HG02970 (cell line): ENCODE measurements at regions not wholly inside any gene's neighbourhood (a gene's known extent, or its start where the extent isn't known, plus 50 kb on each side); places are given as distances from the start of the nearest gene placed in this dataset.
"Not testable (repeated sequence)": the region's sequence is repeated elsewhere in the genome, so short reads cannot be mapped to it uniquely, and the experiment has no call there.

ENCODE experiments used
- ATAC-seq: cut with Tn5 transposase; IDR thresholded peaks from one replicate; pipeline ENCODE4 v1.9.1; 2021; ENCODE audit warnings: mild to moderate bottlenecking, moderate library complexity, moderate number of reproducible peaks; ENCODE audit not compliant: unreplicated experiment, low FRiP score

DNA sequence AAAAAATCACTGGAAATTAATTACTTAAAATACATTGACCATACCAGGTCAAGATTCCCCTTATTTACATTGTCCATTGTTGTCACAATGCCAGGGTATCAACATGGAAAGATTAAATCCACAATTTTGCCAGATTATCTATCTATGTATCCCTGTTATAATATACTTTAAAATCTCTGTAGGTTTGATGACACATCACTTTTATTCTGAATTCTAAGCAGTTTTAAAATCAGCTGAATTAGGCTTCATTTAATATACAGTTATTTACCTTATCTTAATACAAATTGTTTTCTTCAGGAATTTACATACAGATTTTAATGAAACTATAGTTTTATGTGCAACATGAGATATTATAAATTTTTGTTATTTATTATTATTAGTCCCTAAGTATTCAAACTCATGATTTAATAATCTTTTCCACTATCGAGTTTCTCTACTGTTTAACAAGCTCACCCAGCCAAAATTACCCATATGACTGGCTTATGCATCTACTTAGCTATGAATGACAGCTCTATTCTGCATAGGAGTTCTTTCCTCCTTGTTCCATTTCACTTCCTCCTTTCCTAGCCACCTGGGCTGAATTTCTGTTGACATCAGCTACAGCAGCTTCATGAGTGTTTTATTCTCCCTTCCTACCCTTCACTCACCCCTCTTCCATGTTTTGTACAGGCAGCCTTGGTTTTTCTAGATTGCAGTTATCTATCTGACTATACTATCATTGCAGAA is 654.2 kb upstream of the MAP3K7 start:
- ATAC-seq = no peak

DNA sequence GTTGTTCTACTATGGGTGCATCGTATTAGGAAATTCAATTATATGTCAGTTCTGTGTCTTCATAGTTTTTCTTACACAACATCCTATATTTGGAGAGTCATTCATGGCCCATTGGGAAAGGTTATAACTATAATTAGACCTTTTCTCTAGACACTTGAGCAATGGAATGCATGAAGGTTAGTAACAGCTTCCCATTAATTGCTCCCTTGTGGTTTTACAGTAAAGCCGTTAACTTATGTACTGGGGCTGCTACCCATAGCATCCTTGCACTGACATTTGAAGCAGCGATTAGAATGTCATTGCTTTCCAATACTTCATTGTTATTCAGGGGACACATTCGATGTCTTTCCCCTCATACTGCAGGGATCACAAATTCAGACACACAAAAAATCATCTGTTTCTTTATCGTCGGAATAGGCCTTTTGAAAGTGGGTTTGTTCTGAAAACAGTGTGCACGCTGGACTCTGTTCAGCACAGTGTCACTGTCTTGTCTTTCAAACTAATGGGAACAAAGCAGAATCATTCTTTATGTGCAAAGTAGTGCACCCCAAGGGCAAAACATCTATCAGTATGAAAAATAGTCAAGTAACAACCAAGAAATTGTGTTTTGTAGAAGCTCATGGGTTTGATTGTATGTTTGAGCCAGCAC is 634.3 kb upstream of the MAP3K7 start:
- ATAC-seq = no peak

DNA sequence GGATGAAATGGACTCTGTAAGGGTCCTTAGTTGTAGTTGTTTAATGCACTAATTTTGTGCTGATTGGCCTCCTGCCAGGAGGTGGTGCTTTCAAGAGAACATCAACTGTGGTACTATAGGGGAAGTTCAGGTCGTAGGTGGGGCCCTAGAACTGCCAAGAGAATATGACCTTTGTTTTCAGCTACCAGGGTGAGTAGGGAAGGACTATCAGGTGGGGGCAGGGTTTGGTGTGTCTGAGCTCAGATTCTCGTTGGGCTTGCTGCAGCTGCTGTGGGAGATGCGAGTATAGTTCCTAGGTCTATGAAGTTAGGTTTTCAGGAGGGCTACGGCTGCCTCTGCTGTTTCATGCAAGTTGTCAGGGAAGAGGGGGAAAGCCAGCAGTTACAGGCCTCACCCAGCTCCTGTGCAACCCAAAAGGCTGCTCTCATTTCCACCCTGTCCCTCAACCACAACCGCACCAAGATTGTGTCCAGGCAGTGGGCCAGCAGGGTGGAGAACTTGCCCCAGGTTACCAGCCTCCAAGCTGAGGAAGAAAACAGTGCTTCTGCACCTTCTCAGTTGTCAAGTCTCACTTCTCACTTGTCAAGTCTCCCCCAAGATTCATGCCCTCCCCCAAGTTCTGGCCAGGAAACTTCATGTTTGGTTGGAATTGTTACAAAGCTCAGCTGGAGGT is 626.5 kb upstream of the MAP3K7 start:
- no peak for ATAC-seq

DNA sequence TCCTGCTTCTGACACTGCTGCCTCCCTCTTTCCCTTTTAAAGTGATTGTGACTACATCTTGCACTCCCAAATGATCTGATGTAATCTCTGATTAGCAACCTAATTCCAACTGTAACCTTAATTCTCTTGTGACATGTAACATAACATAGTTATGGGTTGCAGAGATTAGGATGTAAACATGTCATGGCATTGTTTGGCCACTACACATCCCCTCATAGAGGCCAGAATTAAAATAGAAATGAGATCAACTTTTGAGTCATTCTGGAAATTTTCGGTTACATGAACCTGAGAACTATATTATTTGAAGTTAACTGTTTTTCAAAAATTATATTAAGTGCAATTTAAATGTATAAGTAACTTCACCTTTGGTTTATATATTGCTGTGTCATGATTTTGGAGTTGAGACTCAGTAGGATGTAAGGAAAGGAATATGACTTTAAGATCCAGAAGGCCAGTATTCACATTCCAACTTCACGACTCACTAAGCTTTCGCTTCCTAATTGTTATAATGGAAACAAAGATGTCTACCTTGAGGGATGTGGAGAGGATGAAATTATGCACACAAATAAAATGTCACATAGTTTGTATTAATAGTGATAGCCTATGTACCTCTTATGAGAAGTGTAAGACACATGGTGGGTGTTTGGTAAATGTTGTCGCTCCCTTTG is 611.9 kb upstream of the MAP3K7 start:
- no peak for ATAC-seq

DNA sequence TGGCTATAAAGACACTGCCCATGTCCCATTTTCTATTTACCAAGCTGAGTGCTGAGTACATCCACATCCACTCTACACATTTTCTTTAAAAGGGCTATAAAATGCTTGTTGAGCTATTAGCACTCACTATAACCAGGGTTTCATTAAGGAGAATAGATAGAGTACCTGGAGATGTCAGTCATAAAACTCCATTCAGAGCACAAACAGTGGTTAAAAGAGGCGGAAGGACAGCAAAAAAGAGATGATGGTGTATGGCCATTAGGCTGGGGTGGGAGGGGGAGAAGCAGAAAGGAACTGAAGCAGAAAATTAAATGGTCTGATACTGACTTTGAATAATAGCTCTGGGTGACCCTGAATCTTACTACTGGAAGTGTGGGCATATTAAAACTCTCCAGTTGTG is 609.9 kb upstream of the MAP3K7 start:
- no peak for ATAC-seq

DNA sequence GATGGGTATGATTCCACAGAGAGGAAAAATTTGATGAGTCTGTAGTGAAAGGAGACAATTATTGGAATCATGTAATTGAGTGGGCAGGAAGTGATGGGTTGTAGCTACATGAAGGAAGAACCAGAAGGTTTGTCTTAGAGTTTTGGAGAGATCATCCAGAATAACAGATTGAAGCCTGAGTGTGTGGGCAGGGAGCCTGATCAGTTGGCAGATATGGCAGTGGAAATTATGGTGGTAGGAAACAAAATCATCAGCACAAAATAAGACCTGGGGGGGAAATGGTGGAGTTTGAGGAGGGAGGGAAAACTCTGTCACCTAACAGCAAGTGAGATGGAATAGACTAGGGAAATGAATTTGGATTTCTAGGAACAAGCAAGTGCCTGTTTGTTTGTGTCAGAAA is 606.6 kb upstream of the MAP3K7 start:
- ATAC-seq = no peak

DNA sequence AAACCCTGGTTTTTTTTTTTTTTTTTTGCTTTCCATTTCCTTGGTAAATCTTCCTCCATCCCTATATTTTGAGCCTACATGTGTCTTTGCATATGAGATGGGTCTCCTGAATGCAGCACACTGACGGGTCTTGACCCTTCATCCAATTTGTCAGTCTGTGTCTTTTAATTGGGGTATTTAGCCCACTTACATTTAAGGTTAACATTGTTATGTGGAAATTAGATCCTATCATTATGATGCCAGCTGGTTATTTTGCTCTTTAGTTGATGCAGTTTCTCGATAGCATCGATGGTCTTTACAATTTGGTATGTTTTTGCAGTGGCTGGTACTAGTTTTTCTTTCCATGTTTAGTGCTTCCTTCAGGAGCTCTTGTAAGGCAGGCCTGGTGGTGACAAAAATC is 603.2 kb upstream of the MAP3K7 start:
- not testable (repeated sequence) for ATAC-seq

DNA sequence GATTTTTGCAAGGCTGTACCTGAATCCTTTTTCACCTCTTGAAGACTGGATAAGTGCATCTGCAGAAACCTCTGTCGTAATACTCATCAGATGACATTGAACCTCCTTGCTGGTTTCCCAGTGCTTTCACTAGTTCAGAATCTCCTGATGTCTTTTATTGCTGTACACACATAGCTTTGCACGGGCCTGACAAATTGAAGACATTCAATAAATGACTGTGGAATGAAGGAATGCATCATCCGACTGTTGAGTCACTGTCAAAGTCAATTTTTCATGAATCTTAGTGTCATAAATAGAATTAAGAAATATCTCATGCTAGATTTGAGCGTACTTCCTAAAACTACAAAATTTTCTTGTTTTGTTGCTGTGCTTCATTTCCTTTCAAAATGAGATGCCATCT is 598.2 kb upstream of the MAP3K7 start:
- no peak for ATAC-seq

DNA sequence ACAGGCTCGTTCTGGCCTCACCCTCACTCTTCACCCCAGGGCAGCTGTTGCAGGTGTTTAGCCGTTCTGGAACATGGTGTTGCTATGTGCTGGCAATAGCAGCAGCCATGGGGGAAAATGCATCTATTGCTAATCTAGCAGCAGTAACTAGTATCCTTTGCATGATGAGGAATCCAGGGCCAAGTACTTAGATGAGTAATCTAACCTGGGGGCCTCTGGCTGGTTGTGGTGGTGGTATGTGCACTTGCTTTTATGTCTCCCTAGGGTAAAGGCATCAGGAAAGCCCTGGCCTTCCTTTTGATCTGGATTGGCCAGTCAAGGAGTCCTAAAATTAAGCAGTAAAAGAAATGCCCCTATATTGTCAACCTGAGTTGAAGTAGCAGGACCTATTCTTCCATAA is 594.5 kb upstream of the MAP3K7 start:
- no peak for ATAC-seq

DNA sequence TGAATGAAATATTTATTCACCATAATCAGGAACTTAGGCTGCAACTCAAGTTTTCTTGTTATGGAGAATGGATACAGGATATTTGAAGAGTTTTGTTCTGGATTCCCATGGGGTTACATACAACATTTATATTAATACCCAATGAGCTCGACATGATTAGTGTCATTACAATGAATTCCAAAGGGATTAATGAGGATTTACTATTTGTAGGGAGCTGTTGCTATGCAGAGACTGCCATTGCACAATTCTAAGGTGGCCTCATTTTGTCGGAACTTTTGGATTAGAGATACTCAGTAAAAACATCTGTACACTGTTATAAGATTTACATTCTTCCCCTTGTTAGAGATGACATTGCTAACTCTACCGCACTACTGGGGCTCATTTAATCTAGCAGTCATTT is 586.8 kb upstream of the MAP3K7 start:
- ATAC-seq = no peak

DNA sequence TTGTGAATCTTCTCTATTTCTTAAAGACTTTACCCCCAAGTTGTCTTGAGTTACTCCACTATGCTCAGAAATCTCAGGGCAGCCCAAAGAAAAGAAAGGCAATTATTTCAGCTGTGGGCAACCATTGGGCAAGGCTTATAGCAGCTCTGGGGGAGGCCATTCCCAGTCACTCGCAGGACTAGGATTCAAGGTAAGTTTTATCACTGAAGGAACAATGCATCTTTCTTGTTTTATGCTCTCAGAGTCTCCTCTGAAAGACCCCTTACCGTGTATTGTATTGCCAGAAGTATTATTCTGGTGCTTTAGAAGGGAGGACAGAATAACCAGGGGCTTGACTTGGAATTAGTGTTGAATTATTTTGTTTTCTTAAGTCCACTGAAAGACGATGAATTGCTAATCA is 586.3 kb upstream of the MAP3K7 start:
- ATAC-seq = no peak

DNA sequence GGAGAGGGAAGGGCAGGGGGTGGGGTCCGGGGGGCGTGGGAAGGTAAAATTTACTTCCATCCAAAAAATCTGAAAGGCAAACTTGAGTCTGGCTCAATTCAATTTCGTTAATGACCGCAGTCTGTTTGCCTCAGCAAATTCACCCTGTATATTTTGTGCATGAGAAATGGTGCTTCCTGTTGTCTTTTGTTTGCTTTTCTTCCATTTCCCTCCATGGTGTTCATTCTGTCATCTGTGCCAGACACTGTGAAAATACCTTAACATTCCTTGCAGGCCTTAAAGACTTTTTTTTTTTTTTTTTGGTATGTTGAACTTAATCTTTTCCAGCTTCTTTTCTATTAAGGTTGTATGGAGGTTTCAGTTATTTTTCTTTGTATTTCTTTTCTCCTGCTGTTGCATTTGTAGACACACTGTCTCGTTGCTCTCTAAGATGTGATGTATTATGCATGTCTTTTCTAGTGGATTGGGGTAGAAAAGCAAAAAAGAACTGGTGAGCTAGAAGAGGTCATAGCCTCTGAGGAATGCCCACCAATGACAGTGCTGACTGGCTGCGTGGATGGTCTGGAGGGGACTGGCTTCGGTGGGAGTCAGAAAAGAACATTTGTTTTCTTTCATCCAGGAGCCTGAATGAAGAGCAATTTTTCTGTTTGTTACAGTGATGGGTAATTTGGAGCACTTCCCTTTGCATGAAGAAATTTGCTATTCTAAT is 585.0 kb upstream of the MAP3K7 start:
- ATAC-seq = no peak

DNA sequence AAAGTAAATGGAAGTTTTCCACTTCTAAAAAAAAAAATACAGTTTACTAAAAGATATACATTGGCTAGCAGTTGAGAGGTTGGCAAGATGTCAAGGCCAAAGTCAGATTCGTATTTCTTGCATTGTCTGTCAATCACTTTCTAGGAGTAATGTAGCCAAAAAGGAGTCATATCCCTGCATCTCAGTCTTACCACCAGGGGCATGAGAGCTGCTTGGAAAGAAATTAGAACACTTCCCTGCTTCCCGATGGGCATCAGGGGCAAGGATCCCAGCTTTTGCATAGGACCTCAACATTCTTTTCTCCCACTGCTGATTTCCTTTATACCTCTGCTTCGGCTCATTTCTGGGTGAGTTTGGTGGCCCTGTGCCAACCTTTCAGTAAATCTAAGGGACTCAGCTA is 581.0 kb upstream of the MAP3K7 start:
- no peak for ATAC-seq

DNA sequence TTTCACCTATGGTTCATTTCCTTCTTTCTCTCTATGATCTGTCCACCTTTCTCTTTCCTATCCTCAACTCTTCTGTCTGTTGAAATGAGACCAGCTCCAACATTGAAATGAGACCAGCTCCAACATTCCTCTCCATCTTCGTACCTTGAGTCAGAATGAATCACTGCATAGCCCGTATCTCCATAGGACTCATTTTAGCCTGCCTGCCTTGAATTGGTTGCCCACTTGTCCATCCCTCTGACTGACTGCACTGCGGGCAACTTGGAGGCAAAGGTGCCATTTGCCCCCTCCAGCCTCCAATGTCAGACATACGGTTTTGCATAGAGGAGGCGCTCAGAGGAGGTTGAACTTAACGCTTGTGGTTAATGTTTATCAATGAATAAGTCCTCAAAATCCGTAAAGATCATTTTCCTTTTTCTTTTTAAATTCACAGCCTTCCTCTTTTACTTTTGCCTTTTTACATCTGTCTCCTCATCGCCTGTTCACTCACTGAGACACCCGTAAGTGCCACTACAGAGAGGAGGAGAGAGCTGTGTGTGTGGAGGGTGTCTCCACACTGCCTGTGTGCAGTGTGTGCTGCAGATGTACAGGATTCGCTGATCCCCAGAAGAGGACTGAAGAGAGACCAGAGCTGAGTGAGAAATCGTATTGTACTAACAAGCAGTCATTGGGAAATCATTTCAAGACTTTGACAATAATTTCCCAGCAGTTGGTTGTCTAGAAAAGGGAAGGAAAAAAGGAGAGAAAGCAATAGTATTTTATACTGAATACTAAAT is 579.6 kb upstream of the MAP3K7 start:
- no peak for ATAC-seq

DNA sequence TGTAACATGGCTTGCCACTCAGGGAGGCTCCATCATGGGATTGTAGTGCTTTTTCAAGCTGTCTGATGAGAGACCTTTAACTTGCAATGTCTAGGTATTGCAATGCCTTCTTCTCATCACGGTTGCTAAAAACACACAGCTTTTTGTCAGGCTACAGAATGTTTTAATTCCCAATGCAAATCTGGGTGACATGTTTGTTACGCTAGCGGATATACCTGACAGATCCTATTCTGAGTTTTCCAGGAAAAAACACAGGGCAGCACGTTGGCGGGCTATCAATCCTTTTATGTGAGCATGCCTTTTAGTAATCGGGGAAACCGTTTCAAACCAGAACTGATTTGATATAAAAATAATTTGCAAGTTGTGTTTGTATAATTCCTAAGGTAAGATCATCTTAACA is 577.2 kb upstream of the MAP3K7 start:
- ATAC-seq = no peak

DNA sequence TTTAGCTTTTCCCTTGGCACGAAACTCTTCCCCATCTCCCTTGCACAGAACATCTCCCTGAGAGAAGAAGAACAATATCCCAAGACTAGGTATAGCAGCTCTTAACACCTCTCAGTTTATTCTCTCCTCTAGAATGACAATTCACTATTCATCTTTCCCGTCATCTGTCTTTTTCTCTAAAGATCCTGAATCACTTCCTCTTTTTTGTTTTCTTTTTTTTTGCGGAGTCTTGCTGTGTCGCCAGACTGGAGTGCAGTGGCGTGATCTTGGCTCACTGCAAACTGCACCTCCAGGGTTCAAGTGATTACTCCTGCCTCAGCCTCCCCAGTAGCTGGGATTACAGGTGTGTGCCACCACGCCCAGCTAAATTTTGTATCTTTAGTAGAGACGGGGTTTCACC is 574.4 kb upstream of the MAP3K7 start:
- no peak for ATAC-seq

DNA sequence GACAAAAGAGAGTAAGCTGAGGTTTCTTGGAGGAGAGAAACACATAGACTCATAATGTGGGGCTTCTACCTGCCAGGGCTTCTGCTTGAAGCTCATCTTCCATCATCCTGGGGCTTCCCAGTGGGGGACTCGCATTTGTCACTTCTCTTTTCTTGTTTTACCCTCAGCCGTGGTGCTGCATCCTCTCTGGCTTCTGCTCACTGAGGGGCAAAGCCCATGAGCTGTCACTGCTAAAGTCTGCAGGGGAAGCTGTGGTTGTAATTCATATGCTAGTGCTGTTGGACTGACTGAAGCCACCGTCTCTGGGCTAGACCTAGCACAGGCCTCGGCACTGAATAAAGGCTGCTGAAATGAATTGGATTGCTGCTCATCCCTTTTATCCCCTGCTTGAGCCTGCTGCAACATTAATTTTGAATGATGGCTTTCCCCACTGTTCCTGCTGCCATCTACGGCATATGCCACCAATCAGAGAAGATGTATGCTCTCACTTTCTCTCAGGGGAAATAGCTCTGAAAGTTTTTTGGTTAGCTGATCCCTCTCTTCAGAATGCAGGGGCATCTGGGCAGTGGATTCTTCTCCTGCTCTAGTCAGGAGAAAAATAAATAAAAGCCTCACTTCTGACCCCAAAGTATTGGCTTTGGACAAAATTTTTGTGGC is 568.4 kb upstream of the MAP3K7 start:
- no peak for ATAC-seq

DNA sequence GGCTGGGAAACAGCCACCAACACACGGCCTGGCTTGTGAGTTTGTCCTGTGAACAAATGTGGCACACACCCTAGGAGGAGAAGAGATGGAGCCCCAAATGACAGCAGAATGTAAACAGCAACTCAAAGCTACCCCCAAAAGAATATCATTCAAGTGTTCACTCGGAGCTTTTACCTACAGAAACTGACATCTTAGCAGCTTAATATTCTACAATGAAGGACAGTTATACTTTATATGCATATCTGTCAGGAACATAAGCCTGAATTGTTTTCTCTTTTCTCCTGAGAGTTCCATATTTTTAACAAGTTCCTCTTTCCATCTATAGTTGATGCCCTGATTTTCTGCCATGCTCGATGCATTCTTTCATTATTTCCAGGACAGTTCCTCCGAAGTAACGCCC is 566.0 kb upstream of the MAP3K7 start:
- no peak for ATAC-seq

DNA sequence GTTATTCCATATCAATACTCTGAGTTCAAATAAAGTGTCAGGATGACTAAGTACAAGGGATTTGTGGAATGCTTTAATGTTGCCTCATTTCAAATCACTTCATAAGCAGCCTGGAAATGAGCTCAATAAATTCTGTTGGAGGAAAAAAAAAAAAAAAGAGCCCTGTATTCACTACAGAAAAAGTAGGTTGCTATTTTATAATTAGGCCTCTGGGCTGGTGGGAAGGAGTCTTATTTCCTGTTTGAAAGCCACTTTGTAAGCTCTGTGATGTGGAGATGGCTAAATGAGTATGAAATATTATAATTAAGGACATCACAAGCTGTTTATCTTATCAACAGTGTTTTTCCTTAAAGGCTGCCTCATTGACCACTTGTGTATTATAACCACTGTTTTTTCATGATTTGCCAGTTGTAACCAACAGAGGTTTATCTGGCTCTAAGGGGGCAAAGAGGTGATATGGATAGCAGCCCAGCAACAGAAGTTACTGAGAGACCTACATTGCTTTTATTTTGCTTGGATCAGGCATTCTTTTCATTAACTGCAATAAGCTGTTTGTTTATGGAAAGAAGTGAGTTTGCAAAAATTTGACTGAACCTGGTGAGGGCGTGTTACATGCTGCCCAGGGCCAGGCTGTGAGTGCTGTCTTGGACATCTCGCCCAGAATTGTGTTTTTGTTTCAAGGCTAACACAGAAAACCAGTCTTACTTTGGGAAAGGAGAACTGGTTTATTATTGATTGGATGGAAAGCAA is 563.3 kb upstream of the MAP3K7 start:
- no peak for ATAC-seq
